ENCODE measurements at regions not wholly inside any gene's neighbourhood (a gene's known extent, or its start where the extent isn't known, plus 50 kb on each side); places are given as distances from the start of the nearest gene placed in this dataset.

DNA sequence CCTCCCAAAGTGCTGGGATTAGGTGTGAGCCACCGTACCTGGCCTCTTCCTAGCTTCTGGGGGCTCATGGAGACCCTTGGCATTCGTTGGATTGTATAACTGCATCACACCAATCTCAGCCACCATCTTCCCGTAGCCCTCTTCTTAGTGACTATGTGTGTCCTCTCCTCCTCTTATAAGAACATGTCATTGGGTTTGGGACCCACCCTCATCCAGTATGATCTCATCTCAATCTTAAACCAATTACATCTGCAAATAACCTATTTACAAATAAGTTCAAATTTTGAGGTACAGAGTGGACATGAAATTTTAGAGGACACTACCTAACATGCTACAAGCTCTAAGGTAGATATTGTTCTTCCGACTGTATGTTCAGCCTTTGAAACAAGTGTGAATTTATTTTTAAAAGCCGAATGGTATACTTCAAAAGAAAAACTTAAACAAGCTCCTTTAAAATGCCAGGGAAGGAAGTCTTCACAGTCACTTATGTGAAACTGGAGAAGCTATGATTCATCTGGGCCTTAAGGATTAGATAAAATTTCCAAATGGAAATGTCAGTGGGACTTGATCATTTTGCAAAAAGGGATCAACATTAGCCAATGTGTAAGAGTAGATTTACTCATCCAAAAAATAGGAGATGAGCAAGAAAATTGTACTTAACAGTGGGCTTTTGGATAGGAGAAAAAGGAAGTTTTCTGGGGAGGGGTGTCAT, 225.7 kb downstream of the MEX3B start:
- no peak for TF ChIP-seq TP53 (CRISPR knock-in tag; IDR thresholded peaks at IDR 0.05)
- TF ChIP-seq, protein P1, sequence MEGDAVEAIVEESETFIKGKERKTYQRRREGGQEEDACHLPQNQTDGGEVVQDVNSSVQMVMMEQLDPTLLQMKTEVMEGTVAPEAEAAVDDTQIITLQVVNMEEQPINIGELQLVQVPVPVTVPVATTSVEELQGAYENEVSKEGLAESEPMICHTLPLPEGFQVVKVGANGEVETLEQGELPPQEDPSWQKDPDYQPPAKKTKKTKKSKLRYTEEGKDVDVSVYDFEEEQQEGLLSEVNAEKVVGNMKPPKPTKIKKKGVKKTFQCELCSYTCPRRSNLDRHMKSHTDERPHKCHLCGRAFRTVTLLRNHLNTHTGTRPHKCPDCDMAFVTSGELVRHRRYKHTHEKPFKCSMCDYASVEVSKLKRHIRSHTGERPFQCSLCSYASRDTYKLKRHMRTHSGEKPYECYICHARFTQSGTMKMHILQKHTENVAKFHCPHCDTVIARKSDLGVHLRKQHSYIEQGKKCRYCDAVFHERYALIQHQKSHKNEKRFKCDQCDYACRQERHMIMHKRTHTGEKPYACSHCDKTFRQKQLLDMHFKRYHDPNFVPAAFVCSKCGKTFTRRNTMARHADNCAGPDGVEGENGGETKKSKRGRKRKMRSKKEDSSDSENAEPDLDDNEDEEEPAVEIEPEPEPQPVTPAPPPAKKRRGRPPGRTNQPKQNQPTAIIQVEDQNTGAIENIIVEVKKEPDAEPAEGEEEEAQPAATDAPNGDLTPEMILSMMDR (IDR thresholded peaks at IDR 0.05) = no peak
- no peak for TF ChIP-seq EP300 (IDR thresholded peaks at IDR 0.05)
- TF ChIP-seq EHMT2 (IDR thresholded peaks at IDR 0.05; ENCODE audit: low read depth) = no peak
- TF ChIP-seq MYC (IDR thresholded peaks at IDR 0.05; ENCODE audit: borderline replicate concordance, low read length) = no peak
- TF ChIP-seq MAFK (IDR thresholded peaks at IDR 0.05; ENCODE audit: partially characterized antibody) = no peak

Measured in A549 (cell line).